CD4-positive, CD25-positive, alpha-beta regulatory T cell (primary cell): ENCODE measurements at regions not wholly inside any gene's neighbourhood (a gene's known extent, or its start where the extent isn't known, plus 50 kb on each side); places are given as distances from the start of the nearest gene placed in this dataset.

ENCODE experiments used
- ATAC-seq, 2 donors: fragments of 150-1000 bp; cut with Tn5 transposase; one replicate each; pipeline ENCODE4 v1.10.0; 2021; ENCODE audit warnings: low read depth in 2 of 2, moderate number of reproducible peaks in 2 of 2, moderate library complexity in 1 of 2
- DNase-seq, 3 donors: peaks; one replicate each; pipeline versions ENCODE4 v3.0.0 to v3.0.0-alpha.2; 2012 to 2022; ENCODE audit warnings: mixed read lengths in 1 of 3
- H3K27ac ChIP-seq: one replicate; pipeline ENCODE4 v1.7.0; 2013; ENCODE audit warnings: mild to moderate bottlenecking, low read length; ENCODE audit not compliant: insufficient read depth, poor library complexity, severe bottlenecking
- H3K27me3 ChIP-seq: one replicate; pipeline ENCODE4 v1.7.0; 2013; ENCODE audit warnings: low read length; ENCODE audit not compliant: control insufficient read depth, insufficient read depth
- H3K36me3 ChIP-seq: one replicate; pipeline ENCODE4 v1.7.0; 2013; ENCODE audit warnings: mild to moderate bottlenecking, low read length, moderate library complexity; ENCODE audit not compliant: control insufficient read depth, insufficient read depth
- H3K4me1 ChIP-seq: 2 replicates; pipeline ENCODE4 v1.7.0; 2013; ENCODE audit warnings: mild to moderate bottlenecking, low read length; ENCODE audit not compliant: insufficient read depth, control insufficient read depth, poor library complexity, severe bottlenecking
- H3K4me3 ChIP-seq: one replicate; pipeline ENCODE4 v1.7.0; 2013; ENCODE audit warnings: low read depth, mild to moderate bottlenecking, low read length, moderate library complexity
- H3K9me3 ChIP-seq, 2 experiments: 1 replicate in 1 of 2; 2 replicates in 1 of 2; pipeline ENCODE4 v1.7.0; 2013; ENCODE audit warnings: low read length in 2 of 2, mild to moderate bottlenecking in 1 of 2, moderate library complexity in 1 of 2; ENCODE audit not compliant: control insufficient read depth in 2 of 2
- H3K27ac Mint-ChIP-seq, 3 donors: one replicate each; pipeline ENCODE4 v1.8.0; 2020 to 2022; ENCODE audit warnings: mild to moderate bottlenecking in 3 of 3, mixed read lengths in 3 of 3, moderate library complexity in 2 of 3
- H3K27me3 Mint-ChIP-seq: one replicate; pipeline ENCODE4 v1.8.0; 2022; ENCODE audit warnings: mild to moderate bottlenecking, mixed read lengths
- H3K36me3 Mint-ChIP-seq: one replicate; pipeline ENCODE4 v1.8.0; 2020; ENCODE audit warnings: mixed read lengths
- H3K4me1 Mint-ChIP-seq, 4 donors: one replicate each; pipeline ENCODE4 v1.8.0; 2020 to 2022; ENCODE audit warnings: mixed read lengths in 4 of 4, mild to moderate bottlenecking in 1 of 4
- H3K4me3 Mint-ChIP-seq, 4 donors: one replicate each; pipeline ENCODE4 v1.8.0; 2020 to 2022; ENCODE audit warnings: mild to moderate bottlenecking in 4 of 4, mixed read lengths in 4 of 4, moderate library complexity in 3 of 4
- H3K9me3 Mint-ChIP-seq, 7 donors: one replicate each; pipeline ENCODE4 v1.8.0; 2020 to 2022; ENCODE audit warnings: mixed read lengths in 7 of 7, mild to moderate bottlenecking in 3 of 7, moderate library complexity in 2 of 7

- no peak overlapping the region for H3K4me3 ChIP-seq
- no peaks in the 10 kb centered on the region for H3K36me3 ChIP-seq
- H3K27ac ChIP-seq = no peak overlapping the region
- Mint-ChIP-seq H3K36me3 (no peaks in the 10 kb centered on the region), H3K4me1 (no peaks in the 10 kb centered on the region), H3K9me3 (peaks cover 0 to 25% (median 5%) of the 10 kb centered on the region in 7 donors), H3K27me3 (no peaks in the 10 kb centered on the region), H3K27ac (no peak overlapping the region), H3K4me3 (no peak overlapping the region)
- DNase-seq (no peak), ATAC-seq (no peak)
- H3K4me1 ChIP-seq = no peaks in the 10 kb centered on the region
- H3K27me3 ChIP-seq = no peaks in the 10 kb centered on the region
- H3K9me3 ChIP-seq = no peaks in the 10 kb centered on the region
Observed at GRCh38 chr4:170978990-170979389, 834.2 kb upstream of the GALNTL6 start.

GRCh38 chr4:170949084-170949483 lies 859.3 kb upstream of the AADAT start:
- ATAC-seq = no peak
- no peaks in the 10 kb centered on the region for H3K9me3 ChIP-seq
- Mint-ChIP-seq H3K9me3 (peaks cover 0 to 9% (median 4%) of the 10 kb centered on the region in 7 donors), H3K4me3 (no peak overlapping the region), H3K4me1 (no peaks in the 10 kb centered on the region), H3K27ac (no peak overlapping the region), H3K27me3 (no peaks in the 10 kb centered on the region), H3K36me3 (no peaks in the 10 kb centered on the region)
- no peaks in the 10 kb centered on the region for H3K36me3 ChIP-seq
- no peaks in the 10 kb centered on the region for H3K27me3 ChIP-seq
- H3K27ac ChIP-seq = no peak overlapping the region
- H3K4me3 ChIP-seq = no peak overlapping the region
- DNase-seq = no peak
- no peaks in the 10 kb centered on the region for H3K4me1 ChIP-seq

- H3K9me3 Mint-ChIP-seq = peaks cover 0 to 34% (median 7%) of the 10 kb centered on the region in 7 donors
- no peaks in the 10 kb centered on the region for H3K27me3 Mint-ChIP-seq
- Histone ChIP-seq H3K9me3 (peaks cover 5 to 13% of the 10 kb centered on the region in 2 experiments), H3K4me3 (no peak overlapping the region), H3K27me3 (no peaks in the 10 kb centered on the region), H3K27ac (no peak overlapping the region), H3K36me3 (no peaks in the 10 kb centered on the region), H3K4me1 (no peaks in the 10 kb centered on the region)
- H3K36me3 Mint-ChIP-seq = no peaks in the 10 kb centered on the region
- no peak overlapping the region for H3K4me3 Mint-ChIP-seq
- no peak overlapping the region for H3K27ac Mint-ChIP-seq
- ATAC-seq = no peak
- no peaks in the 10 kb centered on the region for H3K4me1 Mint-ChIP-seq
- DNase-seq = no peak
Observed at GRCh38 chr4:170940043-170940724, 850.4 kb upstream of the AADAT start.

GRCh38 chr4:170938588-170938987 lies 848.8 kb upstream of the AADAT start:
- no peaks in the 10 kb centered on the region for H3K27me3 ChIP-seq
- Mint-ChIP-seq H3K27ac (no peak overlapping the region), H3K9me3 (peaks cover 0 to 34% (median 7%) of the 10 kb centered on the region in 7 donors), H3K4me1 (no peaks in the 10 kb centered on the region), H3K27me3 (no peaks in the 10 kb centered on the region), H3K4me3 (no peak overlapping the region), H3K36me3 (no peaks in the 10 kb centered on the region)
- no peak overlapping the region for H3K27ac ChIP-seq
- no peaks in the 10 kb centered on the region for H3K36me3 ChIP-seq
- H3K9me3 ChIP-seq = peaks cover 5 to 13% of the 10 kb centered on the region in 2 experiments
- ATAC-seq (no peak), DNase-seq (no peak)
- H3K4me3 ChIP-seq = no peak overlapping the region
- H3K4me1 ChIP-seq = no peaks in the 10 kb centered on the region

- H3K4me1 Mint-ChIP-seq = no peaks in the 10 kb centered on the region
- Histone ChIP-seq H3K4me3 (no peak overlapping the region), H3K27me3 (no peaks in the 10 kb centered on the region), H3K36me3 (no peaks in the 10 kb centered on the region), H3K27ac (no peak overlapping the region), H3K4me1 (no peaks in the 10 kb centered on the region), H3K9me3 (peaks cover 3 to 4% of the 10 kb centered on the region in 2 experiments)
- no peaks in the 10 kb centered on the region for H3K27me3 Mint-ChIP-seq
- no peak overlapping the region for H3K27ac Mint-ChIP-seq
- DNase-seq (no peak), ATAC-seq (no peak)
- H3K36me3 Mint-ChIP-seq = no peaks in the 10 kb centered on the region
- H3K9me3 Mint-ChIP-seq = peaks cover 0 to 5% (median 2%) of the 10 kb centered on the region in 7 donors
- no peak overlapping the region for H3K4me3 Mint-ChIP-seq
Observed at GRCh38 chr4:170931321-170931720, 841.6 kb upstream of the AADAT start.

- Histone ChIP-seq H3K4me3 (no peak overlapping the region), H3K27me3 (no peaks in the 10 kb centered on the region), H3K36me3 (no peaks in the 10 kb centered on the region), H3K27ac (no peak overlapping the region), H3K9me3 (peaks cover 0 to 5% of the 10 kb centered on the region in 2 experiments), H3K4me1 (no peaks in the 10 kb centered on the region)
- Mint-ChIP-seq H3K36me3 (no peaks in the 10 kb centered on the region), H3K27me3 (no peaks in the 10 kb centered on the region), H3K4me1 (no peaks in the 10 kb centered on the region), H3K9me3 (peaks cover 1 to 19% (median 4%) of the 10 kb centered on the region in 7 donors), H3K27ac (no peak overlapping the region), H3K4me3 (no peak overlapping the region)
- no peak for DNase-seq
- no peak for ATAC-seq
Observed at GRCh38 chr4:170888660-170889059, 798.9 kb upstream of the AADAT start.

- ATAC-seq (no peak), DNase-seq (no peak)
- Histone ChIP-seq H3K27me3 (no peaks in the 10 kb centered on the region), H3K4me3 (no peak overlapping the region), H3K4me1 (no peaks in the 10 kb centered on the region), H3K36me3 (no peaks in the 10 kb centered on the region), H3K27ac (no peak overlapping the region), H3K9me3 (peaks cover 0 to 5% of the 10 kb centered on the region in 2 experiments)
- peaks cover 1 to 15% (median 4%) of the 10 kb centered on the region in 7 donors for H3K9me3 Mint-ChIP-seq
- H3K36me3 Mint-ChIP-seq = no peaks in the 10 kb centered on the region
- H3K27ac Mint-ChIP-seq = no peak overlapping the region
- H3K4me1 Mint-ChIP-seq = no peaks in the 10 kb centered on the region
- H3K27me3 Mint-ChIP-seq = no peaks in the 10 kb centered on the region
- no peak overlapping the region for H3K4me3 Mint-ChIP-seq
Observed at GRCh38 chr4:170887396-170887795, 797.6 kb upstream of the AADAT start.

GRCh38 chr4:170884969-170885570 lies 795.3 kb upstream of the AADAT start:
- DNase-seq = no peak
- Histone ChIP-seq H3K4me3 (no peak overlapping the region), H3K27me3 (no peaks in the 10 kb centered on the region)

More at GRCh38 chr4:170884969-170885570, 795.3 kb upstream of the AADAT start:
- Mint-ChIP-seq H3K27ac (no peak overlapping the region), H3K36me3 (no peaks in the 10 kb centered on the region), H3K4me3 (no peak overlapping the region), H3K4me1 (no peaks in the 10 kb centered on the region), H3K27me3 (no peaks in the 10 kb centered on the region), H3K9me3 (peaks cover 0 to 21% (median 6%) of the 10 kb centered on the region in 7 donors)
- Histone ChIP-seq H3K9me3 (peaks cover 0 to 2% of the 10 kb centered on the region in 2 experiments), H3K27ac (no peak overlapping the region), H3K4me1 (no peaks in the 10 kb centered on the region), H3K36me3 (no peaks in the 10 kb centered on the region)
- ATAC-seq = no peak
